CD4-positive, alpha-beta T cell treated with Interferon alpha-2 for 1 hour (primary cell): ENCODE measurements at regions not wholly inside any gene's neighbourhood (a gene's known extent, or its start where the extent isn't known, plus 50 kb on each side); places are given as distances from the start of the nearest gene placed in this dataset.

Experiments used
- DNase-seq, 2 donors: peaks; one replicate each; pipeline ENCODE4 v3.0.0-alpha.2; 2020 to 2022

- DNase-seq = no peak
Observed at GRCh38 chr6:8536122-8536521, 100.8 kb upstream of the SLC35B3 start.

GRCh38 chr6:8535519-8535918 is 100.2 kb upstream of the SLC35B3 start:
- no peak for DNase-seq

GRCh38 chr6:8530785-8531435 is 95.6 kb upstream of the SLC35B3 start:
- no peak for DNase-seq

GRCh38 chr6:8529250-8529649 is 93.9 kb upstream of the SLC35B3 start:
- DNase-seq = no peak

GRCh38 chr6:8527818-8528217 is 92.5 kb upstream of the SLC35B3 start:
- DNase-seq = no peak

- no peak for DNase-seq
Observed at GRCh38 chr6:8526624-8527023, 91.3 kb upstream of the SLC35B3 start.

- no peak for DNase-seq
Observed at GRCh38 chr6:8525370-8525769, 90.0 kb upstream of the SLC35B3 start.

- DNase-seq = no peak
Observed at GRCh38 chr6:8513174-8513573, 77.8 kb upstream of the SLC35B3 start.

- DNase-seq = no peak
Observed at GRCh38 chr6:8507286-8507685, 71.9 kb upstream of the SLC35B3 start.

GRCh38 chr6:8506126-8506525 is 70.8 kb upstream of the SLC35B3 start:
- DNase-seq = no peak

GRCh38 chr6:8499540-8499939 is 64.2 kb upstream of the SLC35B3 start:
- no peak for DNase-seq

GRCh38 chr6:8494730-8495129 is 59.4 kb upstream of the SLC35B3 start:
- no peak for DNase-seq

GRCh38 chr6:8492536-8493133 is 57.3 kb upstream of the SLC35B3 start:
- no peak for DNase-seq
